Tongue (tissue), 1 donor: ENCODE measurements at regions not wholly inside any gene's neighbourhood (a gene's known extent, or its start where the extent isn't known, plus 50 kb on each side); places are given as distances from the start of the nearest gene placed in this dataset.
"Not testable (repeated sequence)": the region's sequence is repeated elsewhere in the genome, so short reads cannot be mapped to it uniquely, and the experiment has no call there.

ENCODE experiments used
- DNase-seq: peaks from one replicate; pipeline ENCODE4 v3.0.0-alpha.2; 2015

GRCh38 chr6:97456070-97456469 is 173.1 kb upstream of the MMS22L start:
- no peak for DNase-seq

GRCh38 chr6:97459535-97459934 is 176.5 kb upstream of the MMS22L start:
- no peak for DNase-seq

GRCh38 chr6:97459986-97460385 is 177.0 kb upstream of the MMS22L start:
- DNase-seq: no peak

GRCh38 chr6:97460394-97461080 is 177.5 kb upstream of the MMS22L start:
- DNase-seq: no peak

GRCh38 chr6:97461218-97461617 is 178.2 kb upstream of the MMS22L start:
- no peak for DNase-seq

GRCh38 chr6:97462031-97462430 is 179.0 kb upstream of the MMS22L start:
- DNase-seq: no peak

- no peak for DNase-seq
Observed at GRCh38 chr6:97462938-97463598, 180.1 kb upstream of the MMS22L start.

GRCh38 chr6:97465877-97466561 is 183.0 kb upstream of the MMS22L start:
- no peak for DNase-seq

GRCh38 chr6:97468981-97469380 is 186.0 kb upstream of the MMS22L start:
- DNase-seq: no peak

- DNase-seq: no peak
Observed at GRCh38 chr6:97469451-97469850, 186.4 kb upstream of the MMS22L start.

GRCh38 chr6:97470322-97470721 is 187.3 kb upstream of the MMS22L start:
- DNase-seq: no peak

- no peak for DNase-seq
Observed at GRCh38 chr6:97473979-97474378, 191.0 kb upstream of the MMS22L start.

GRCh38 chr6:97497713-97498331 is 214.8 kb upstream of the MMS22L start:
- peak; percentile 83 for DNase-seq

GRCh38 chr6:97501853-97502252 is 218.8 kb upstream of the MMS22L start:
- no peak for DNase-seq

- DNase-seq: no peak
Observed at GRCh38 chr6:97508646-97509045, 225.6 kb upstream of the MMS22L start.

GRCh38 chr6:97513260-97513659 is 230.2 kb upstream of the MMS22L start:
- not testable (repeated sequence) for DNase-seq

GRCh38 chr6:97524811-97525210 is 241.8 kb upstream of the MMS22L start:
- no peak for DNase-seq

GRCh38 chr6:97535800-97536199 is 252.8 kb upstream of the MMS22L start:
- no peak for DNase-seq

- no peak for DNase-seq
Observed at GRCh38 chr6:97548354-97548753, 265.3 kb upstream of the MMS22L start.

- DNase-seq: no peak
Observed at GRCh38 chr6:97557355-97557754, 274.3 kb upstream of the MMS22L start.

- no peak for DNase-seq
Observed at GRCh38 chr6:97563529-97563928, 280.5 kb upstream of the MMS22L start.

GRCh38 chr6:97572943-97573342 is 289.9 kb upstream of the MMS22L start:
- DNase-seq: no peak

- peak; percentile 14 for DNase-seq
Observed at GRCh38 chr6:97586344-97586743, 303.3 kb upstream of the MMS22L start.
